ENCODE measurements at regions not wholly inside any gene's neighbourhood (a gene's known extent, or its start where the extent isn't known, plus 50 kb on each side); places are given as distances from the start of the nearest gene placed in this dataset.

DNA sequence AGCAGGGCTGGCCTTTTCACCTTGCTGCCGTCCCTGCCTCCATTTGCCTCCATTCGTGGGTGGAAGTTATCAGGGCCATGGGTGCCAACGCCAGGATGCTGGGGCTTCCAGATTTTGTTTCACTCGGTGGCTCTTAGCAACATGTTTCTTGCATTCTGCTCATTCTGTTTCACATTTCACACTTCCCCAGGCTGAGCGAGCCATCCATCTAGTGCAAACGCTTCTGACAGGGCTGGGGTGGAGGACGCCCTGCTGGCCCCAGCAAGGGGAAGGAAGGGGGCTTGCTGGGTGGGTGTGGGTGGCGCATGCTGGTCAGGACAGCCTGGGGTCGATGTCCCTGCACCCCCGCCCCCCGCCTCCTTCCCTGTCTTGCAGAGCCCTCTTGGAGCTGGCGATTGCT, 165.2 kb downstream of the URI1 start:
- TF ChIP-seq, protein P1, sequence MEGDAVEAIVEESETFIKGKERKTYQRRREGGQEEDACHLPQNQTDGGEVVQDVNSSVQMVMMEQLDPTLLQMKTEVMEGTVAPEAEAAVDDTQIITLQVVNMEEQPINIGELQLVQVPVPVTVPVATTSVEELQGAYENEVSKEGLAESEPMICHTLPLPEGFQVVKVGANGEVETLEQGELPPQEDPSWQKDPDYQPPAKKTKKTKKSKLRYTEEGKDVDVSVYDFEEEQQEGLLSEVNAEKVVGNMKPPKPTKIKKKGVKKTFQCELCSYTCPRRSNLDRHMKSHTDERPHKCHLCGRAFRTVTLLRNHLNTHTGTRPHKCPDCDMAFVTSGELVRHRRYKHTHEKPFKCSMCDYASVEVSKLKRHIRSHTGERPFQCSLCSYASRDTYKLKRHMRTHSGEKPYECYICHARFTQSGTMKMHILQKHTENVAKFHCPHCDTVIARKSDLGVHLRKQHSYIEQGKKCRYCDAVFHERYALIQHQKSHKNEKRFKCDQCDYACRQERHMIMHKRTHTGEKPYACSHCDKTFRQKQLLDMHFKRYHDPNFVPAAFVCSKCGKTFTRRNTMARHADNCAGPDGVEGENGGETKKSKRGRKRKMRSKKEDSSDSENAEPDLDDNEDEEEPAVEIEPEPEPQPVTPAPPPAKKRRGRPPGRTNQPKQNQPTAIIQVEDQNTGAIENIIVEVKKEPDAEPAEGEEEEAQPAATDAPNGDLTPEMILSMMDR (IDR thresholded peaks at IDR 0.05): no peak
- TF ChIP-seq POLR2A (IDR thresholded peaks at IDR 0.05): no peak

Measured in heart left ventricle (tissue), 13 donors.